Fibroblast of skin of right quadriceps (primary cell): ENCODE measurements at regions not wholly inside any gene's neighbourhood (a gene's known extent, or its start where the extent isn't known, plus 50 kb on each side); places are given as distances from the start of the nearest gene placed in this dataset.
"Not testable (repeated sequence)": the region's sequence is repeated elsewhere in the genome, so short reads cannot be mapped to it uniquely, and the experiment has no call there.

Experiments used
- DNase-seq: peaks from one replicate; pipeline ENCODE4 v3.0.0-alpha.2; 2013

GRCh38 chr18:78818961-78819360, 160.7 kb upstream of the SALL3 start:
- no peak for DNase-seq

GRCh38 chr18:78820161-78820834, 159.3 kb upstream of the SALL3 start:
- no peak for DNase-seq

DNA sequence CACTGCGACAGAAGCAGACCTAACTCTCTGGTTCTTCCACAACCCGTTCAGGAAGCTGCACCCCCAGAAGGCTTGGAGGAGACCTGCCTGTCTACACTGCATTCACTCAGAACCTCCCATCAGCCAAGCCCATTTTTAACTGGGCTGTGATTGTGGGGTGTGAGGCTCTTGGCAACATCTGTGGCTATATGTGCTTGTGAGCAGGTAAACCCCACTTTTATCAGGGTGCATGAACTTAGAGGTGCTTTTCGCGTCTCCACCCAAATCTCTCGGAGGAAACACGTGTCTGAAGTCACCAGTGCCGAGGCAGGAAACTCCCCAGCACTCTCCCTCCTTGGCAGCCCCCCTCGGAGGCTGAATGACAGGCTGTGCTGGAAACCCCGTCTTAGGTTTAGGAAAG, 158.2 kb upstream of the SALL3 start:
- DNase-seq = no peak

GRCh38 chr18:78822171-78822948, 157.3 kb upstream of the SALL3 start:
- no peak for DNase-seq

DNA sequence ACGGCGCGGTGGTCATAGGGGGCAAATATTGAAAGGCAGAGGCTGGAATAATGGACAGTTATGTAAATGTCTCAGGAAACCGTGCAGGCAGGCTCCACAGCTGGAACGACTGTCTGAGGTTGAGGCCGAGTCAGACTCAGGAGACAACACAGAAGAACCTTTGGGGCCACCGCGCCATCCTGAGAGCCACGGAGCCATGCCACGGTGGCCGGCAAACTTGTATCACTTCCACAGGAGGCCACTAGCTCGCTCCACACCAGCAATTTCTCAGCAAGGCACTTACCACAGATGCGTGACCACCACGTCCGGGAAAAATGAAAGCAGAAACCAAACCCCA, 156.7 kb upstream of the SALL3 start:
- DNase-seq = no peak

DNA sequence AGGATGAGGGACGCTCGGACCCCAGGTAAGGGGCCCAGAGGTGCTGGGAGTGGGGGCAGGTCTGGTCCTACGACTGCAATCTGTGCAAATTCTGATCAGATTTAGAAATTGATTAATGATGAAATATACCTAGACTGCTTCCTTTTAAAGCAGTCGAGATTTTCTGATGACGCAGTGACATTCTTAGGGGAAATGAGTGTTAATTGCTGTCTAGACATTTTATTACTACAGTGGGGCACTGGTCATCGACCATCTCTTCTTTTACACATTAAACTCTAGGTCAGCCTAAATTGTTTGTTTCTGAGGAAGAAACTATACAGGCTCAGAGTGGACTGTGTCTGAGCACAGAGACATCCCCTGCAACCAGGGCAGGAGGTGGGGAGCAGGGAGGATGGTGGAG, 154.4 kb upstream of the SALL3 start:
- DNase-seq = no peak

GRCh38 chr18:78826631-78827030, 153.0 kb upstream of the SALL3 start:
- no peak for DNase-seq

DNA sequence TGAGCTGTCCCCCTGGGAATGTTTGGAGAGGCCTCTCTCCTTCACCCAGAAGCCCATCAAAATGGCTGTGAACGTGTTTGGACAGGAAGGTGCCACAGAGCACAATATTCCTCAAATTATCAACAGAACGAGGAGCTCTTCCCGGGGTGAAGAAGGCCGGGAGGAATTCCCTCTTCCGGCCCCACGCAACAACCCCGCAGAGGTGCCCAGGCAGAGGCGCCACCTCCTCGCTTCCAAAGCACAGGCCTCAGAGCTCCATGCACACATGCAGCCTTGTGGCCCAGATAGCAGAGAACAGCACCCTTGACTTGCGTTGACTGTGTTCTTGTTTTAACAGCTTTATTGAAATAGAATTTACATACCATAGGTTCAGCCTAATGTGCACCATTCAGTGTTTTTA, 152.5 kb upstream of the SALL3 start:
- DNase-seq = no peak

DNA sequence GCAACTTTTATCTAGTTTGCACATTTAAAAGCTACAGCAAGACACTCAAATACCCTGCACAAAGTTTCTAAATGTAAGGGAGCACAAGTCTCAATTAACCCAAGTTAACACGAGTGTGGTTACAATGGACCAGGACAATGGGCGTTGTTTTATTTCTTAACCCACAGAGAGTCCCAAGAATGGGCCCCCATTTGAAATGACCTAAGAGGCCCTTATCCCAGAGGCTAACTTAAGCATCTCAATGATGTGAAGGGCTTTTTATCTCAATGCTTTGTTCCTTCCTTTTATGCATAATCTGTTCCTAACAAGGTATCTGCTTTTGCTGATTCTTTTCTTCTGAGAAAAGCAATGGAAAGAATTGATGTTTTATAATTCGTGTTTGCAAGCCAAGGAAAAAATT, 151.5 kb upstream of the SALL3 start:
- no peak for DNase-seq

GRCh38 chr18:78829026-78829425, 150.6 kb upstream of the SALL3 start:
- DNase-seq = not testable (repeated sequence)

GRCh38 chr18:78830161-78830560, 149.5 kb upstream of the SALL3 start:
- DNase-seq = no peak

- no peak for DNase-seq
Observed at GRCh38 chr18:78830826-78831225, 148.8 kb upstream of the SALL3 start.

GRCh38 chr18:78831603-78832002, 148.0 kb upstream of the SALL3 start:
- no peak for DNase-seq

DNA sequence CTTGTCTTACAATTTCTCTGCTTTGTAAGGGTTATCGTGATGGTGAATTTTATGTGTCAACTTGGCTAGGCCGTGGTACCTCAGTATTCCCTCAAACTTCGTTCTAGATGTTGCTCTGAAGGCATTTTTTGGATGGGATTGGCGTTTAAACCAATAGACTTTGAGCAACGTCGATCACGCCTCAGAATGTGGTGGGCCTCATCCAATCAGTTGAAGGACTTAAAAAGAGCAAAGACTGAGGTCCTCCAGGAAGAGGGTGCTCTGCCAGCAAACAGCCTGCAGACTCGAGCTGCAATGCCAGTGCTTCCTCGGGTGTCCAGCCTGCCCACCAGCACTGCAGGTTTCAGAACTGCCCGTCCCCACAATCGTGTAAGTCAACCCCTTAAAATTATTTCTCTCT, 145.8 kb upstream of the SALL3 start:
- DNase-seq = no peak

GRCh38 chr18:78836838-78837237, 142.8 kb upstream of the SALL3 start:
- no peak for DNase-seq

GRCh38 chr18:78837754-78838153, 141.9 kb upstream of the SALL3 start:
- DNase-seq = no peak

- no peak for DNase-seq
Observed at GRCh38 chr18:78838183-78838582, 141.4 kb upstream of the SALL3 start.

DNA sequence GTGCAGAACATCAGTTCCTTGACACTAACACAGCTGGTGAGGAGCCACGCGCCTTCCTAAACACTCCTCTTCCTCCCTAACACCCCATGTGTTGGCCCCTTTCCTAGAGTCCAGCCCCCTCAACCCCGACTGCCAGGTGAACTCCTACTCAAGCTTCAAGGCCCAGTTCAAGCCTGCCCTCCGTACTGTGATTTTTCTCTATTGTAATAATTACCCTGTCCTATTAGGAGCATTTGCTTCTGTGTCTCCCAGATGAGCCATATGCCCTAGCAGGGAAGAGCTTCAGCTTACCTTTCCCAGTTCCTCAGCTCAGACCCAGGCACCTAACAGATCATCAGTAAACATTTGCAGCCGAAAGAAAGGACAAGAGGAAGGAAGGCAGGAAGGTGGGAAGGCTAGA, 130.6 kb upstream of the SALL3 start:
- DNase-seq = no peak

DNA sequence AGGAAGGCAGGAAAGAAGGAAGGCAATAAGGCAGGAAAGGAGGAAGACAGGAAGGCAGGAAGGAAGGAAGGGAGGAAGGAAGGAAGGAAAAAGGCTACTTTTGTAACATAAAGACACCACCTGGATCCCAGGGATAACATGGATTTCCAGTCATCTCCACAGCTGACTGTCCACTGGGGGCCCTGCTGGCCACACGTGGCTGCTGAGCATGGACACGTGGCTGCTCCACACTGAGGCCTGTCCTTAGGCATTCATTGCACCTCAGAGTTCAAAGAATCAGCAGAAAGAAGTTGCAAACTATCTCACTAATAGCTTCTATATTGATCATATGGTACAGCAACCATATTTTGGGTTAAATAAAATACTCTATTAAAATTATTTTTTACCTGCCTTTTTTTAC, 130.2 kb upstream of the SALL3 start:
- DNase-seq = no peak

DNA sequence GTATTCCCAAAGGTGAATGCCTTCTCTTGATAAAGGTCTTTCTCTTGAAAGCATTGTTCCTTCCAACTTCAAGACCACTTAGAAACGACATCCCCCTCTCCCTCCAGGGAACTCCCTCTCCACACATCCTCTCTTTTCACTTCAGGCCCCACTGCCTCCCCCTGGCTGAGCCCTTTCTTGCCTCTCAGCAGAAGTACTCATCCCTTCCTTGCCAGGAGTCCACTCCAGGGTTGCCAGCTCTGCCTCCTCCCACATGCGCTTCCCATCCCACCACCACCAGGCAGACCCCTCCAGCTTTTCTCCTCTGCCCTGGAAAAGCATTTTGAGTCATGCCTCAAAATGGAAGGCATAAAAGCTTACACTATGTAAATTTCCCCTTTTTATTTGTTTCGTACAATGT, 126.3 kb upstream of the SALL3 start:
- DNase-seq = no peak

GRCh38 chr18:78855188-78855587, 124.4 kb upstream of the SALL3 start:
- DNase-seq = no peak

GRCh38 chr18:78856569-78857313, 122.9 kb upstream of the SALL3 start:
- DNase-seq = no peak

DNA sequence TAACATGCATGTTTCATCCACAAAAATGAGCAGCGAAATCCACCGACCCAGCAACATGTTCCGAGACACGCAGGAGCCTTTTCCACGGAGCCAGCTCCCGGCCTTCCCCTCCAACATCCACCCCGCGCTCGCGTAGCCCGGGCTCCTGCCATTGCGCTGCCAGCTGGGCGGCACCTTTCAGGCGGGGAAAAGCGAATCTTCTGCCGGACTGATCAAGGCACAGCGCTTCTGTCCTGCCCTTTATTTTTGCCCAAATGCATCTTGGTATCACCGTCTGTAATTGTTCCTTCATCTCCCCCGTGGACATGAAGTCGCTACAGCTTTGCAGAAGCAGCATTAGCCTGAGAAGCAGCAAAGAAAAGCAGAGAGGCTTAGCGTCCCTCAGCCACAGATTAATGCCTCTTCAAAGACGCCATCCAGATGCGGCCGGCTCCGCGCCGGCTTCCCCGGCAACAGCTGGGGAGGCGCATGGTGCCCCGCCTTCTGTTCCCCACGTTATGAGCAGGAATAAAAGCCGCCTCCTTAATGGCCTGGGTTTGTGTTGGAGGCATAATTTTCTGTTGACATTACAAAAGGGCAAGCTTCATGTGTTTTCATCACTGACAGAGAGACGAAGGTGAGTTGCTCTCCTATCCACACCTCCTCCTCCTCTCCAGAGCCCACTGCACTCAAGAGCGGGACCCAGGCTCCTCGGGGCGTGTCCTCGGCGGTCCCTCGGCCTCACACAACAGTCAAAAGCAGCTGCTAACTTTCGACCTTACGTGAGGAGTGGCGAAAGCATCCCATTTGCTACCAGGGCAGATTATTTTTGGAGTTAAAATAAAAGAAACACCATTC, 122.1 kb upstream of the SALL3 start:
- DNase-seq = no peak
